OCI-LY7 (cell line): ENCODE measurements at regions not wholly inside any gene's neighbourhood (a gene's known extent, or its start where the extent isn't known, plus 50 kb on each side); places are given as distances from the start of the nearest gene placed in this dataset.

Experiments
- BruUV-seq: library from RNA; stranded (reverse); fragments of 400-500 nt; replicated peaks from 2 replicates; lab custom pipeline; 2021; lab: Mats Ljungman, UMichigan
- CTCF ChIA-PET: fragments of 300-600 bp; sonication (Branson Sonifier 250); formaldehyde crosslinking; loops from one replicate; lab custom pipeline; 2022; ENCODE audit warnings: antibody characterized with exemption; ENCODE audit not compliant: unreplicated experiment; lab: Charles Lee
- POLR2A ChIA-PET: fragments of 300-600 bp; sonication (Branson Sonifier 250); formaldehyde crosslinking; loops from one replicate; lab custom pipeline; 2022; ENCODE audit warnings: antibody characterized with exemption; lab: Charles Lee
- DNase-seq: peaks from one replicate; pipeline ENCODE4 v3.0.0-alpha.2; 2015; ENCODE audit warnings: low spot score
- H2AFZ ChIP-seq: fragments of 200-600 bp; sonication (generic), shearing (Covaris generic); 2 replicates; pipeline ENCODE4 v1.6.1; 2014; ENCODE audit warnings: mild to moderate bottlenecking, antibody characterized with exemption, low read length, moderate library complexity
- H3K27ac ChIP-seq: fragments of 200-600 bp; sonication (generic); 2 replicates; pipeline ENCODE4 v1.5.1; 2014; ENCODE audit warnings: mixed run types, low read depth, mild to moderate bottlenecking, moderate library complexity, low read length, inconsistent platforms; ENCODE audit not compliant: poor library complexity, severe bottlenecking
- H3K36me3 ChIP-seq: fragments of 200-600 bp; sonication (generic); 2 replicates; pipeline ENCODE4 v1.6.1; 2014; ENCODE audit warnings: mild to moderate bottlenecking, antibody characterized with exemption, low read length, moderate library complexity, mixed read lengths; ENCODE audit not compliant: insufficient read depth
- H3K4me1 ChIP-seq: fragments of 200-600 bp; sonication (generic); 2 replicates; pipeline ENCODE4 v1.5.1; 2014; ENCODE audit warnings: mild to moderate bottlenecking, low read length; ENCODE audit not compliant: insufficient read depth, poor library complexity, severe bottlenecking
- H3K4me2 ChIP-seq: fragments of 200-600 bp; sonication (generic); 2 replicates; pipeline ENCODE4 v1.6.1; 2014; ENCODE audit warnings: mild to moderate bottlenecking, low read length
- H3K4me3 ChIP-seq: fragments of 200-600 bp; sonication (generic); 2 replicates; pipeline ENCODE4 v1.5.1; 2014; ENCODE audit warnings: mild to moderate bottlenecking, low read depth, low read length; ENCODE audit not compliant: poor library complexity, severe bottlenecking
- H3K79me2 ChIP-seq: fragments of 200-600 bp; sonication (generic); 2 replicates; pipeline ENCODE4 v1.6.1; 2016; ENCODE audit warnings: low read depth, mild to moderate bottlenecking, low read length, moderate library complexity, mixed read lengths; ENCODE audit not compliant: insufficient read depth
- H3K9me2 ChIP-seq: fragments of 200-600 bp; sonication (generic); 2 replicates; pipeline ENCODE4 v1.6.1; 2016; ENCODE audit warnings: mild to moderate bottlenecking, low read length, mixed read lengths; ENCODE audit not compliant: insufficient read depth
- H3K9me3 ChIP-seq: fragments of 200-600 bp; sonication (generic); 2 replicates; pipeline ENCODE4 v1.6.1; 2014; ENCODE audit warnings: mild to moderate bottlenecking, mixed run types, low read length, mixed read lengths
- H4K20me1 ChIP-seq: fragments of 200-600 bp; sonication (generic); 2 replicates; pipeline ENCODE4 v1.6.1; 2014; ENCODE audit warnings: mild to moderate bottlenecking, antibody characterized with exemption, low read length, moderate library complexity, mixed read lengths; ENCODE audit not compliant: insufficient read depth
- EZH2phosphoT487 ChIP-seq: fragments of 200-600 bp; sonication (generic); IDR thresholded peaks from 2 replicates; pipeline ENCODE4 v1.6.1; 2018; ENCODE audit warnings: low read depth, borderline replicate concordance, mild to moderate bottlenecking, mixed run types, antibody characterized with exemption, low read length, moderate library complexity, mixed read lengths
- intact Hi-C: fragments of 100-400 bp; cut with micrococcal nuclease; formaldehyde crosslinking; loops from one replicate; pipeline ENCODE4 v1.10.0; 2022; ENCODE audit not compliant: unreplicated experiment
- TF ChIP-seq, protein P1 (sequence below): fragments of 200-600 bp; sonication (generic); conservative IDR thresholded peaks from 2 replicates; pipeline ENCODE4 v1.5.1; 2014; ENCODE audit warnings: mild to moderate bottlenecking, antibody characterized with exemption, low read length, moderate library complexity, mixed read lengths

DNA sequence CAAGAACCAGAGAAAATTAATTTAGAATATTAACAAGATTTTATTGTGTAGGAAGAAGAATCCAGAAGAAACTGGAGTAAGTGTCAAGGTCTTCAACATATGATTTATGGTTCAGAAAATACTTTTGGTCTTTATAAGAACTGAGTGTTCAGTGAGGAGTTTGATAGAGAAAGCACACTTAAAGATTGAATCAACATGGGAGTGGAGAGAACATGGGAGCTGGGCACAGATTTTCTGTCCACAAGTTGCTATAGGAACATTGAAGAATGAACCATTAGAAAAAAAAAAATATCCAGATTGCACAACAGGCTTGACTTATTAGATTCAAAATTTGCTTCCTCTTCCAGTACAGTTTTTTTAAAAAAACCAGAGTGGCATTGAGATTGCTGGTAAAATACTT is 601.2 kb upstream of the GNPDA2 start:
- no peaks in the 10 kb centered on the region for H3K9me2 ChIP-seq
- H3K4me1 ChIP-seq: no peaks in the 10 kb centered on the region
- H3K4me3 ChIP-seq: no peak overlapping the region
- H4K20me1 ChIP-seq: no peaks in the 10 kb centered on the region
- ChIA-PET CTCF (no interaction called here), POLR2A (no interaction called here)
- H3K9me3 ChIP-seq: no peaks in the 10 kb centered on the region
- no peaks in the 10 kb centered on the region for H3K36me3 ChIP-seq
- H3K79me2 ChIP-seq: no peaks in the 10 kb centered on the region
- TF ChIP-seq, protein P1, sequence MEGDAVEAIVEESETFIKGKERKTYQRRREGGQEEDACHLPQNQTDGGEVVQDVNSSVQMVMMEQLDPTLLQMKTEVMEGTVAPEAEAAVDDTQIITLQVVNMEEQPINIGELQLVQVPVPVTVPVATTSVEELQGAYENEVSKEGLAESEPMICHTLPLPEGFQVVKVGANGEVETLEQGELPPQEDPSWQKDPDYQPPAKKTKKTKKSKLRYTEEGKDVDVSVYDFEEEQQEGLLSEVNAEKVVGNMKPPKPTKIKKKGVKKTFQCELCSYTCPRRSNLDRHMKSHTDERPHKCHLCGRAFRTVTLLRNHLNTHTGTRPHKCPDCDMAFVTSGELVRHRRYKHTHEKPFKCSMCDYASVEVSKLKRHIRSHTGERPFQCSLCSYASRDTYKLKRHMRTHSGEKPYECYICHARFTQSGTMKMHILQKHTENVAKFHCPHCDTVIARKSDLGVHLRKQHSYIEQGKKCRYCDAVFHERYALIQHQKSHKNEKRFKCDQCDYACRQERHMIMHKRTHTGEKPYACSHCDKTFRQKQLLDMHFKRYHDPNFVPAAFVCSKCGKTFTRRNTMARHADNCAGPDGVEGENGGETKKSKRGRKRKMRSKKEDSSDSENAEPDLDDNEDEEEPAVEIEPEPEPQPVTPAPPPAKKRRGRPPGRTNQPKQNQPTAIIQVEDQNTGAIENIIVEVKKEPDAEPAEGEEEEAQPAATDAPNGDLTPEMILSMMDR: no peak
- TF ChIP-seq EZH2phosphoT487: no peak
- H2AFZ ChIP-seq: no peak overlapping the region
- no peak for DNase-seq
- no TSS peak for BruUV-seq
- no peak overlapping the region for H3K4me2 ChIP-seq
- intact Hi-C loops: no loop called here
- no peak overlapping the region for H3K27ac ChIP-seq

DNA sequence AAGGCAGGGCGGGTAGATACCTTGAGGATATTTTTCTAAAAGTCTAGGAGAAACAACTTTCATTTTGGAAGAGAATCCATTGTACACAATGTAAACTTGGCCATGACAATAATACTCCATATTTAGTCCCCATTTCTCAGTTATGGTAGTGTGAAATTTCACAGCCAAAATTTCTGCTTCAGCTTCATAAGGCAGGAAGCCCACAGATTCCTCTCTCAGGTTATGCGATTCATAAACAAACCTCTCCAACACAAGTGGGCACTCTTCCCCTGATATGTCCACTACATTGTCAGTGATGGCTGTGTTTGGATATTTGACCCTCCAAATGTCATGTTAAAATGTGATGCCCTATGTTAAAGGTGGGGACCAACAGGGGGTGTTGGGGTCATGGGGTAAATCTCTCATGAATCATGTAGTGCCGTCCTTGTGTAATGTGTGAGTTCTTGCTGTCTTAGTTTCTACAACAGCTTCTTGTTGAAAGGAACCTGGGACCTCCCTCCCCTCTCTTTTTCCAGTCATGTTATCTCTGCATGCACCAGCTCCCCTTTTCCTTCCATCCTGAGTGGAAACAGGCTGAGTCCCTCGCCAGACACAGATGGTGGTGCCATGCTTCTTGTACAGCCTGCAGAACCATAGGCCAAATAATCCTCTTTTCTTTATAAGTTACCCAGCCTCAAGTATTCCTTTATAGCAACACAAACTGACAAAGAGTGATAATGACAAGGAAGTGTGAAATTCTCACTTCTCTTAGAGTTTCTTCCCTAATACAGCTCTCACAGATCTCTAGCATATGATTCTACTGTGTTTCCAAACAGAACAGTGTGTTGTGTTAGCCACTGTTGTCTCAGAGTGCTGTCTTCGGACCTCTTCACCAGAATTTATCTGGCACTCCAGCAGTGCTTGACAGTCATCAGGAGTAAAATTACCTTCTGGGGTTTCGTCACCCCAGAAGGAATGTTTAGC is 598.4 kb upstream of the GNPDA2 start:
- Histone ChIP-seq H3K4me3 (no peak overlapping the region), H3K4me1 (no peaks in the 10 kb centered on the region), H2AFZ (no peak overlapping the region), H4K20me1 (no peaks in the 10 kb centered on the region), H3K4me2 (no peak overlapping the region), H3K27ac (no peak overlapping the region), H3K36me3 (no peaks in the 10 kb centered on the region), H3K79me2 (no peaks in the 10 kb centered on the region), H3K9me3 (no peaks in the 10 kb centered on the region), H3K9me2 (no peaks in the 10 kb centered on the region)
- intact Hi-C loops: no loop called here
- CTCF ChIA-PET: no interaction called here
- POLR2A ChIA-PET: interaction anchor here (0.7 kb wide), 1 partner anchor 17 kb away, joined by 3 read pairs; no protein-coding TSS in a partner anchor
- DNase-seq: no peak
- BruUV-seq: no TSS peak
- no peak for TF ChIP-seq EZH2phosphoT487
- TF ChIP-seq, protein P1: no peak

DNA sequence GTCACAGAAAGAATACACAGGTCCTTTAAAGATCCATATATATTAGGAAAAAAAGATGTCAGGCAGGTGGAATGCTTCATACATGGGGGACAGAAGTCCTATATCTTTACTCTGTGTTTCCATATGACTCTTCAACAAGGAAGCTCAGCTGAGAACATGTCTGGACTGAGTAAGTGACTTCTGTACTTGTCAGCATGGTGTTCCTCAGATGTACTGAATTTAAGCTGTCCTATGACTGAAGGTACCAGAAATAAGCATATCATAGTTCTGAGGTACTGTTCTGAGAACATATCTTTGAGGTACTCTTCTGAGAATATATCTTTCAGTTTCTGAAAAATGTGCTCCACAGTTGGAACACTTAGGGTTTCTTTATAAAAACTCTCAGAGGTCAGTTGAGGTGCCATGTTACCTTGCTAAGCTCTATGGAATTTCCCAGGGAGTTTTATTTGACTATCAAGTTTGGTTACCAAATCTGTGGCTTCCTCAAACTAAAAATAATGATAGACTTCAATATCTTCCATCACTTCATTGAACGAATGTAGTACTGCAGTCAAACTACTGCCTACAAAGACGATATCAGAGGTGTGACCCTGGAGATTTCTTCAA is 597.2 kb upstream of the GNPDA2 start:
- no TSS peak for BruUV-seq
- H3K36me3 ChIP-seq: no peaks in the 10 kb centered on the region
- POLR2A ChIA-PET: no interaction called here
- no peaks in the 10 kb centered on the region for H3K79me2 ChIP-seq
- no peak for DNase-seq
- no peaks in the 10 kb centered on the region for H3K9me3 ChIP-seq
- H3K27ac ChIP-seq: no peak overlapping the region
- intact Hi-C loops: no loop called here
- no peak overlapping the region for H2AFZ ChIP-seq
- H3K4me3 ChIP-seq: no peak overlapping the region
- H3K9me2 ChIP-seq: no peaks in the 10 kb centered on the region
- H3K4me2 ChIP-seq: no peak overlapping the region
- TF ChIP-seq EZH2phosphoT487: no peak
- TF ChIP-seq, protein P1: no peak
- CTCF ChIA-PET: no interaction called here
- H3K4me1 ChIP-seq: no peaks in the 10 kb centered on the region
- no peaks in the 10 kb centered on the region for H4K20me1 ChIP-seq
